ENCODE measurements at regions not wholly inside any gene's neighbourhood (a gene's known extent, or its start where the extent isn't known, plus 50 kb on each side); places are given as distances from the start of the nearest gene placed in this dataset.

- no peaks in the 10 kb centered on the region for H3K36me3 ChIP-seq (ENCODE audit: control insufficient read depth, insufficient read depth, low read length)
- POLR2A ChIA-PET = no interaction called here
- CTCF ChIA-PET = no interaction called here
Observed at GRCh38 chr2:140027966-140028365, 1247.8 kb upstream of the NXPH2 start.

GRCh38 chr2:140027320-140027719 is 1247.1 kb upstream of the NXPH2 start:
- ChIA-PET CTCF (no interaction called here), POLR2A (no interaction called here)
- H3K4me3 ChIP-seq (ENCODE audit: low read depth, low read length) = no peak overlapping the region
- TF ChIP-seq CTCF (IDR thresholded peaks at IDR 0.05; ENCODE audit: insufficient read depth, low read depth, low read length) = no peak
- H3K36me3 ChIP-seq (ENCODE audit: control insufficient read depth, insufficient read depth, low read length) = no peaks in the 10 kb centered on the region
- no peak for DNase-seq (ENCODE audit: low read depth)
- H3K27me3 ChIP-seq (ENCODE audit: control insufficient read depth, insufficient read depth, low read length) = no peaks in the 10 kb centered on the region

More at GRCh38 chr2:140027966-140028365, 1247.8 kb upstream of the NXPH2 start:
- TF ChIP-seq CTCF (IDR thresholded peaks at IDR 0.05; ENCODE audit: insufficient read depth, low read depth, low read length) = no peak
- Histone ChIP-seq H3K4me3 (ENCODE audit: low read depth, low read length) (no peak overlapping the region), H3K27me3 (ENCODE audit: control insufficient read depth, insufficient read depth, low read length) (no peaks in the 10 kb centered on the region)
- DNase-seq (ENCODE audit: low read depth) = no peak

- no peaks in the 10 kb centered on the region for H3K36me3 ChIP-seq (ENCODE audit: control insufficient read depth, insufficient read depth, low read length)
- no peak overlapping the region for H3K4me3 ChIP-seq (ENCODE audit: low read depth, low read length)
- DNase-seq (ENCODE audit: low read depth) = no peak
- ChIA-PET CTCF (no interaction called here), POLR2A (no interaction called here)
- no peak for TF ChIP-seq CTCF (IDR thresholded peaks at IDR 0.05; ENCODE audit: insufficient read depth, low read depth, low read length)
- H3K27me3 ChIP-seq (ENCODE audit: control insufficient read depth, insufficient read depth, low read length) = no peaks in the 10 kb centered on the region
Observed at GRCh38 chr2:140023291-140023690, 1243.1 kb upstream of the NXPH2 start.

- CTCF ChIA-PET = no interaction called here
- no peak overlapping the region for H3K4me3 ChIP-seq (ENCODE audit: low read depth, low read length)
- no peak for TF ChIP-seq CTCF (IDR thresholded peaks at IDR 0.05; ENCODE audit: insufficient read depth, low read depth, low read length)
- POLR2A ChIA-PET = no interaction called here
- H3K36me3 ChIP-seq (ENCODE audit: control insufficient read depth, insufficient read depth, low read length) = no peaks in the 10 kb centered on the region
- DNase-seq (ENCODE audit: low read depth) = no peak
- H3K27me3 ChIP-seq (ENCODE audit: control insufficient read depth, insufficient read depth, low read length) = no peaks in the 10 kb centered on the region
Observed at GRCh38 chr2:140018541-140018940, 1238.4 kb upstream of the NXPH2 start.

- Histone ChIP-seq H3K4me3 (ENCODE audit: low read depth, low read length) (no peak overlapping the region), H3K36me3 (ENCODE audit: control insufficient read depth, insufficient read depth, low read length) (no peaks in the 10 kb centered on the region), H3K27me3 (ENCODE audit: control insufficient read depth, insufficient read depth, low read length) (no peaks in the 10 kb centered on the region)
- ChIA-PET CTCF (no interaction called here), POLR2A (no interaction called here)
- no peak for TF ChIP-seq CTCF (IDR thresholded peaks at IDR 0.05; ENCODE audit: insufficient read depth, low read depth, low read length)
- DNase-seq (ENCODE audit: low read depth) = no peak
Observed at GRCh38 chr2:140014204-140014546, 1234.0 kb upstream of the NXPH2 start.

All from BJ (cell line).